ENCODE measurements at regions not wholly inside any gene's neighbourhood (a gene's known extent, or its start where the extent isn't known, plus 50 kb on each side); places are given as distances from the start of the nearest gene placed in this dataset.

- H3K9me3 ChIP-seq (ENCODE audit: control insufficient read depth, low read depth, low read length) = no peaks in the 10 kb centered on the region
- peaks cover 10% of the 10 kb centered on the region for H3K23me2 ChIP-seq (ENCODE audit: insufficient read length, low read depth, low read length, poor library complexity, severe bottlenecking)
- no peak overlapping the region for H3K56ac ChIP-seq (ENCODE audit: insufficient read length, low read depth, low read length)
- DNase-seq = no peak
- H4K91ac ChIP-seq (ENCODE audit: insufficient read length, low read depth, low read length) = no peak overlapping the region
- H3K4ac ChIP-seq (ENCODE audit: low read depth, low read length) = no peak overlapping the region
- peak overlapping the region; percentile 80 for H3K4me2 ChIP-seq (ENCODE audit: insufficient read depth, insufficient read length, low read length)
- H3K79me1 ChIP-seq (ENCODE audit: insufficient read depth, low read depth, low read length, poor library complexity, severe bottlenecking) = no peaks in the 10 kb centered on the region
- no peaks in the 10 kb centered on the region for H3K36me3 Mint-ChIP-seq (ENCODE audit: insufficient read depth in 1 of 3, low read depth in 3 of 3)
- H4K5ac ChIP-seq (ENCODE audit: insufficient read length, low read depth, low read length) = no peak overlapping the region
- H2BK20ac ChIP-seq (ENCODE audit: low read depth, low read length, poor library complexity, severe bottlenecking) = no peak overlapping the region
- H3K4me3 Mint-ChIP-seq = peak overlapping the region; percentile 86 to 96
- H3K79me2 ChIP-seq (ENCODE audit: insufficient read depth, low read length) = no peaks in the 10 kb centered on the region
- no peak overlapping the region for H2BK5ac ChIP-seq (ENCODE audit: insufficient read length, low read length)
- H3K4me1 ChIP-seq (ENCODE audit: insufficient read depth, low read length) = no peaks in the 10 kb centered on the region
- H2BK15ac ChIP-seq (ENCODE audit: low read depth, low read length) = no peak overlapping the region
- no peak overlapping the region for H3K9ac ChIP-seq (ENCODE audit: extremely low read depth, insufficient read length, low read length)
- H2BK120ac ChIP-seq (ENCODE audit: low read depth, low read length, poor library complexity, severe bottlenecking) = no peak overlapping the region
- no peak for TF ChIP-seq CTCF (conservative IDR thresholded peaks at IDR 0.05)
- no peak overlapping the region for H3K27ac ChIP-seq (ENCODE audit: insufficient read length, low read depth, low read length)
- no peak overlapping the region for H3K27ac Mint-ChIP-seq
- no CpG with 5 or more reads among the region's 11 CpGs for WGBS (ENCODE audit: extremely low coverage, insufficient read length, low lambda C conversion rate)
- no peaks in the 10 kb centered on the region for H4K20me1 ChIP-seq (ENCODE audit: control insufficient read depth, insufficient read depth, insufficient read length)
- H3K4me1 Mint-ChIP-seq = peaks cover 4 to 11% of the 10 kb centered on the region in 2 experiments
- H3K27me3 ChIP-seq (ENCODE audit: insufficient read depth, low read length) = no peaks in the 10 kb centered on the region
- no peaks in the 10 kb centered on the region; a peak in 1 of 5 replicates for H3K9me3 Mint-ChIP-seq
- no peak overlapping the region for H3T11ph ChIP-seq (ENCODE audit: low read length)
- H3K14ac ChIP-seq (ENCODE audit: insufficient read depth, low read length) = no peak overlapping the region
- no peak overlapping the region for H2AFZ ChIP-seq (ENCODE audit: low read length)
- no peak overlapping the region for H2BK12ac ChIP-seq (ENCODE audit: insufficient read length, low read depth, low read length)
- no peak overlapping the region for H3K18ac ChIP-seq (ENCODE audit: insufficient read length, low read depth, low read length)
- no peak overlapping the region for H2AK5ac ChIP-seq (ENCODE audit: insufficient read length, low read length)
- no peak overlapping the region for H3K23ac ChIP-seq (ENCODE audit: insufficient read length, low read depth, low read length)
- peaks cover 12% of the 10 kb centered on the region; the same call in 1 of the 2 replicates for H3K27me3 Mint-ChIP-seq (ENCODE audit: low read depth)
- no peak overlapping the region for H4K8ac ChIP-seq (replicated peaks; ENCODE audit: insufficient read length, low read depth, low read length)
These were observed 54.0 kb upstream of the BTN3A2 start for GRCh38 chr6:26311012-26311384.

Data from H9 (cell line).